PFSK-1 (cell line): ENCODE measurements at regions not wholly inside any gene's neighbourhood (a gene's known extent, or its start where the extent isn't known, plus 50 kb on each side); places are given as distances from the start of the nearest gene placed in this dataset.

Source experiments
- FOXP2 ChIP-seq: optimal IDR thresholded peaks from 2 replicates; pipeline ENCODE3; 2011; ENCODE audit warnings: borderline replicate concordance, control low read depth, inconsistent platforms; ENCODE audit not compliant: insufficient read depth; ENCODE audit errors: extremely low read length, extremely low read depth
- POLR2AphosphoS5 ChIP-seq: IDR thresholded peaks from 2 replicates; pipeline ENCODE4 v1.6.1; 2012; ENCODE audit warnings: low read depth, mild to moderate bottlenecking, control low read depth, low read length, moderate library complexity
- SIN3A ChIP-seq: IDR thresholded peaks from 2 replicates; pipeline ENCODE4 v1.6.1; 2012; ENCODE audit warnings: mild to moderate bottlenecking, low read length, moderate library complexity, borderline replicate concordance; ENCODE audit not compliant: insufficient read depth
- TAF1 ChIP-seq: IDR thresholded peaks from 2 replicates; pipeline ENCODE4 v1.6.1; 2012; ENCODE audit warnings: low read length, control low read depth, borderline replicate concordance; ENCODE audit not compliant: insufficient read depth
- TF ChIP-seq, protein P1 (sequence below), 2 experiments: IDR thresholded peaks; 2 replicates each; pipeline versions ENCODE4 v1.6.1 to v1.8.0; 2011 to 2012; ENCODE audit warnings: low read depth in 2 of 2, low read length in 2 of 2, control low read depth in 1 of 2, inconsistent platforms in 1 of 2, mild to moderate bottlenecking in 1 of 2, moderate library complexity in 1 of 2; ENCODE audit not compliant: insufficient read depth in 1 of 2

DNA sequence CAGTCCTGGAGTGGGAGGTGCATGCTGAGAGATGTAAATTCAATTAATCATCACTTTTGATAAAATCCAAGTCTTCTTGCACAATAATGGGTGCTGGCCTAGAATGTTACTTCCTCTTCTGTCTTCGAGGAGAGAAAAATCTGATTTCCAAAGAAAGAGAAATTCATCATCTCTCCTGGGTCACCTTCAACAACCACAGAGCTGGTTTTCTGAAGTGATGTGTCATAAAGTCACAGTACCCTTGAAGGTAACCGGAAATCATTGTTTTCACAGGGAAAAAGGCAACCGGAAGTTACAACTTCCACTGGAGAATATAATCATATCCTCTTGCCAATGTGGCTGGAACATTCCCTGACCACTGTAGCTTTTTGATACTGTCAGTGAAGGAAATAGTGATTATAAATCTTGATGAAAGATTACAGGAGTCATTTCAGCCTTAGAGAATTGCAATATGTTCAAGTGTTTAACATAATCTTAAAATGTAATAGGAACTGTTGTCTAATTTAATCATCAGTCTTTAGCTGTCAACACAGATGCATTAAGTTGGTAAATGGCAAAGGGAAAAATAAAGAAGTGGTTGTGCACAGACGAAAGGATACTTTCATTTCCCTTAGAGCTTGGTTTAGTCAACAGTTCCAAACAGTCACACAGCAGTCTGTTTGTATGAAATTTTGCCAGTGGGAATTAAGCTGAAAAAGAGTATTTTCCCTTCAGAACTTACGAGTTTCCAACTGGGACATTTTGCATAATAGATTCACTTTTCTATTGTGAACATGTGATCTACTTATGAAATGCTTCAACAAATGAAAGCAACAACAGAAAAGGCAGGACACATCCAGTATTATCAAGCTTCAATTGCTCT lies 106.5 kb upstream of the SLC4A7 start:
- TF ChIP-seq POLR2AphosphoS5 (no peak), FOXP2 (no peak), SIN3A (no peak), TAF1 (no peak)
- TF ChIP-seq, protein P1, sequence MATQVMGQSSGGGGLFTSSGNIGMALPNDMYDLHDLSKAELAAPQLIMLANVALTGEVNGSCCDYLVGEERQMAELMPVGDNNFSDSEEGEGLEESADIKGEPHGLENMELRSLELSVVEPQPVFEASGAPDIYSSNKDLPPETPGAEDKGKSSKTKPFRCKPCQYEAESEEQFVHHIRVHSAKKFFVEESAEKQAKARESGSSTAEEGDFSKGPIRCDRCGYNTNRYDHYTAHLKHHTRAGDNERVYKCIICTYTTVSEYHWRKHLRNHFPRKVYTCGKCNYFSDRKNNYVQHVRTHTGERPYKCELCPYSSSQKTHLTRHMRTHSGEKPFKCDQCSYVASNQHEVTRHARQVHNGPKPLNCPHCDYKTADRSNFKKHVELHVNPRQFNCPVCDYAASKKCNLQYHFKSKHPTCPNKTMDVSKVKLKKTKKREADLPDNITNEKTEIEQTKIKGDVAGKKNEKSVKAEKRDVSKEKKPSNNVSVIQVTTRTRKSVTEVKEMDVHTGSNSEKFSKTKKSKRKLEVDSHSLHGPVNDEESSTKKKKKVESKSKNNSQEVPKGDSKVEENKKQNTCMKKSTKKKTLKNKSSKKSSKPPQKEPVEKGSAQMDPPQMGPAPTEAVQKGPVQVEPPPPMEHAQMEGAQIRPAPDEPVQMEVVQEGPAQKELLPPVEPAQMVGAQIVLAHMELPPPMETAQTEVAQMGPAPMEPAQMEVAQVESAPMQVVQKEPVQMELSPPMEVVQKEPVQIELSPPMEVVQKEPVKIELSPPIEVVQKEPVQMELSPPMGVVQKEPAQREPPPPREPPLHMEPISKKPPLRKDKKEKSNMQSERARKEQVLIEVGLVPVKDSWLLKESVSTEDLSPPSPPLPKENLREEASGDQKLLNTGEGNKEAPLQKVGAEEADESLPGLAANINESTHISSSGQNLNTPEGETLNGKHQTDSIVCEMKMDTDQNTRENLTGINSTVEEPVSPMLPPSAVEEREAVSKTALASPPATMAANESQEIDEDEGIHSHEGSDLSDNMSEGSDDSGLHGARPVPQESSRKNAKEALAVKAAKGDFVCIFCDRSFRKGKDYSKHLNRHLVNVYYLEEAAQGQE (IDR thresholded peaks at IDR 0.05; ENCODE audit: insufficient read depth in 1 of 2, low read depth in 2 of 2, low read length in 2 of 2) = no peak

DNA sequence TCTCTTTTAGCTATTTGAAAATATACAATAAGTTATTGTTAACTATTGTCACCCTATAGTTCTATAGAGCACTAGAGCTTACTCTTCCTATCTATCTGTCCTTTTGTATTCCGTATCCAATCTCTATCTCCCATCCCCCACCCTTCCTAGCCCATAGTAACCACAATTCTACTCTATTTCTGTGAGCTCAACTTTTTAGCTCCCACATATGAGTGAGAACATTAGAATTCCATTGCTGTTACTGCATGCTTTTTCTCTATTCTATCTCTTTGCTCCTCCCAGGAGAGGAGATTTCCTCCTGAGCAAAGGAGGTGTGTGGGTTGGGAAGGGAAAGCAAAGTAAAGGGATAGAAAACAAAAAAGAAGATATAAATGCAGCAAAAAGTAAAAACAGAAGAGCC lies 105.6 kb upstream of the SLC4A7 start:
- TF ChIP-seq SIN3A = no peak
- no peak for TF ChIP-seq POLR2AphosphoS5
- TF ChIP-seq, protein P1 (IDR thresholded peaks at IDR 0.05; ENCODE audit: insufficient read depth in 1 of 2, low read depth in 2 of 2, low read length in 2 of 2) = no peak
- TF ChIP-seq FOXP2 = no peak
- TF ChIP-seq TAF1 = no peak

DNA sequence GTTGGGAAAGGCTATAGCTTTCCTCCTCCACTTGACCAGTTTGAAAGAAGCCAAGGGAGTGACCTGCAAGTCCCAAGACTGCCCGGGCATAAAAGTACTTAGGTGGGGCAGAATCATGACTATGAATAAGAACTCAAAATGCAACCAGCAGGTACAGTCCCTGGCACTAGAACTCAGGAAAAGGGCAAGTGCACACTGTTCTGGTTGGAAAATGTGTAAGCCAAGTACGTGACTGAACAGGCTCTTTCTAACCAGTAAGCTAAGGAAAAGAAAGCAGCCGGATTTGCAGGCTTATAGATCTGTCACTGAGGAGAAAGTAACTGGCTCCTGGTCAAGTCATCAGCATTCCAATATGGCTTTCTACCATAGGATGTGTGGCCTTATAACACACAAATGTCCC lies 101.2 kb upstream of the SLC4A7 start:
- no peak for TF ChIP-seq SIN3A
- TF ChIP-seq FOXP2 = no peak
- TF ChIP-seq, protein P1 (IDR thresholded peaks at IDR 0.05; ENCODE audit: insufficient read depth in 1 of 2, low read depth in 2 of 2, low read length in 2 of 2) = no peak
- TF ChIP-seq POLR2AphosphoS5 = no peak
- no peak for TF ChIP-seq TAF1

DNA sequence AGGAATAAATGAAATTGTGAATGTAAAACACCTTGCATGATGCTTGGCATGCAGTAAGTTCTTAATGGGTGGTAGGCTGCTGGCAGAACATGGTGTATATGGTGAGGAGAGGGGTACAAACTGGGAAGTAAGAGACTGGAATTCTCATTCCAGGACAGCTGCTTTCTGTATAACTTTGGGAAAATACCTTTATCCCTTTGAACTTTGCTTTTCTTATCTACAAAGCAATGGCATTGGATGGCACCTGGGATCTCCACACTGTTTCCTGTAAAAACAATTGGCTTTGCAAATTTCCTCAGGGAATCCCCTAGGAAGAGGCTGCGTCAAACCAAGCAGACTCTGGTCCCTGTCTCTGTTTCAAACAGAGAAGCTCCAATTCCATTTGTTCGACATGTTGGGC lies 100.7 kb upstream of the SLC4A7 start:
- TF ChIP-seq SIN3A (no peak), FOXP2 (no peak), TAF1 (no peak), POLR2AphosphoS5 (no peak)
- TF ChIP-seq, protein P1 (IDR thresholded peaks at IDR 0.05; ENCODE audit: insufficient read depth in 1 of 2, low read depth in 2 of 2, low read length in 2 of 2) = no peak
